Stimulated activated naive CD4-positive, alpha-beta T cell treated with Interleukin-2 at 50 U/mL for 16 hours (primary cell): ENCODE measurements at regions not wholly inside any gene's neighbourhood (a gene's known extent, or its start where the extent isn't known, plus 50 kb on each side); places are given as distances from the start of the nearest gene placed in this dataset.

Experiments used
- DNase-seq: peaks from one replicate; lab custom pipeline; 2025; lab: John Stamatoyannopoulos, UW

DNA sequence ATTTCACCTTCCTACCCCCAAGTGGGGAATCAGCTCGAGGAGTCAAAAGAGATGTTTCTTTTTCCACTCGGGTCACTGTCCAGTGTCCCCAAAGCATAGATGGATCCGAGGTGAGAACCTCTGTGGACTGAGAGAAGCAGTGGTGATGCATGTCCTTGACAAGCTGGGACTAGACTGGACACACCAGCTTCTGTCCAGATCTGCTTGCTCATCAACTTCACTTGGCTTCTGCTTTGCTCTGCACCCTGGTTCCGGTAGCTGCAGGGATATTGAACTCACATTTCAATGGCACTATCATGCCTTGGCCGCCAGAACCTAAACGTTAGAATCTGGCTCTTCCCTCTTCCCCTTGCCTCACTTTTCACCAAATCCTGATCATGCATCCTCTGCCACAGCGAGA lies 50.3 kb upstream of the CXCL12 start:
- DNase-seq = no peak

DNA sequence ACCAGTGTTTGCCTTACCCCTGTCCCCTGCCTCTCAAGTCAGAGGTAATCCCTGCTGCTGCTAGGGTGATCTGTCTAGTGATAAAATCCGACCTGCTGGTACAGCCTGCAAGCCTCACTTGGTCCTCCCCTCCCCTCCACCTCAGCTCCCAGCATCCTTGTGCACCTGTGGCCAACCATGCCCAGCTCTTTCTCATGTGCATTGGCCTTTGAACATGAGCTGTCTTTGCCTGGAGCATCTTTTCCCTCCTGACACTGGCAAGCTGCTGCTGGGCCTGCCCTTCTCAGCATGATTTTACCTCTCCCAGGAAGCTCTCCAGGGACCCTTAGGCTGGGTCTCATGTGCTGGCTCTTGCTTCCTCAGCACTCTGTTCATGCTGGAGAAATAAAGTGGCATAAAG lies 51.3 kb upstream of the CXCL12 start:
- no peak for DNase-seq

DNA sequence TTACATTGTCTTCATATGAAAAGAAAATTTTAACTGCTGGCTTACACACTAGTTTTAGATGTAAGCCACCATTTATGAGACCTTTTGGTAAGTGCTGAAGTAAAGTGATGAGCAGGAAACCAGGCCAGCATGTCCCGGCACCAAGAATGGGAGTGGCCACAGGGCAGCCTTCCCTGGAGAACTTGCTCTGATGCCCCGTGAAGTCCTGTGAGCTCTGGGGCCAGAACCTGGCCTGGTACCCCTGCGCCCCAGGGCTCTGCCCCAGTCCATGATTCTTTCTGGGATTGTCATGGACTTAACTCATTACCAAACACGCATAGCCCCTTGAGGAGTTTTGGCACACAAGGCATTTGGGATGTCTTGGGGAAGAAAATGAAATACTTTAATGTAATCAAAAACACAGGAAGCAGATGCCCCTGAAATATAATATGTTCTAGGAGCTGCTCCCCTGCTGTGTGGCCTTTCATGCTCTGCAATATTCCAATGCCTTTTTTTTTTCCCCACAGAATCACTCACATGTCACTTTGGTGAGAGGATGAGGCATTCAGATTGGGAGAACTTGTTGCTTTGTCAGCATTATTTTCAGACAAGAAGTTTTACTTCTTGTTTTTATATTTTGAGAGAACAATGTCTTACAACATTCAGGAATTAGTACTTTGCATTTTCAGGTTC lies 53.1 kb upstream of the CXCL12 start:
- DNase-seq = no peak

DNA sequence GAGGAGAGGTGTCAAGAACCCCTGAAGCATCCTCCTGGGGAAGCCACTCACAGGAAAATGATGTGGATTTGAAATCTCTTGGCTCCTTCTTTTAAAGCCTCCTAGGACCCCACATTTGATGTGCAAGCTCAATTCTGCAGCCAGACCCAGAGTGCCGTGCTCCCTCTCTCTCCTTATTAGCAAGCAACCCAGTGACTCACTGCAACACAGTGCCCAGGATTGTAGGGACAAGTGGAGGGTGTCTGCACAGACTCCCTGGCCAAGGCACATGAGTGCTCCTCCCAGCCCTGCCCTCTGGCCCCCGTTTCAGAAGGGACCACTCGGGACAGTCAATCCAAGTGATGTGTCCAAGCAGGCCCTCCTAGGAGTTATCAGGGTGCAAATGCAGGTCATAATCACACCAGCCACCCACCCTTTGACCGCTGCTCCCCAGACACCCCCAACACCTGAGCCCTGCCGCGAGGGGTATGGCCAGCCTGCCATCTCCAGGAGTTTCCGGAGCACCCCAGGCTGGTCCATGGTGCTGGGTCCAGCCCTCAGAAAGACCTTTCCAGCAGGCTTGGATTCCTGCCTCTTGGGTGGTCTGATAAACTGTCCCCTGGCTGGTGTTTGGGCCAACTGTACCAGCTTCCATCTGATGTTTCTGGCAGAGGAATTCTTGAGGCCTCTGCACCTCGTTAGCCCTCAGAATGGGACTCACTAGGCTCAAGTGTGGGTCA lies 54.5 kb upstream of the CXCL12 start:
- DNase-seq = no peak

DNA sequence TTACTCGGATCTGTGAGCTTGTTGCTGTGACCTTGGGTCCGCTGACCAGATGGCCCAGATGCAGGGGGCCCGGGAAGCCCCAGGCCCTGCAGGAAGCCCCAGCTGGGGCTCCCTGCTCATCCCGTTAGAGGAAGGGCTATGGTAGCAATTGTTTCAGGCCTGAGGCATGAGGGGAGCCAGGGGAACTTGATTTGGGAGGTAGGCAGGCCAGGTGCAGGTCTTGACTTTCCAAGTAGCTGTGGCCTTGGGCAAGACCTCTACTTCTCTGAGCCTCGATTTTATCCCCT lies 55.0 kb upstream of the CXCL12 start:
- DNase-seq = no peak

DNA sequence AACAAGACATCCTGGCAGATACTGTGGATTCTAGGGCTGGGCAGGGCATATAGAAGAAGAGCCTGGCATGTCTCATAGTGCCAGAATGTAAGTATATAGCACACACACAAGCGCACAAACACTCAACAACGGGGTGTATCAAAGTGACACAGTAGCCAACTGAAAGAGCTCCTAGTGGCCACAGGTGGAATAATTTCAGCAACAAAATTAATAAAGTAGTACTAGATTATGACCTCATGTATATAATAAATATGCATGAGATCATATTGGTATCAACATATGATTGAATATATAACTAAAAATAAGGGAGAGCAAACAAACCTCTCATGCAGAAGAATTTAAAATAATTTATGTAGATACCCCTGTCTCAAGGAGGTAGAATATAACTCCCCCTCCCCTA lies 72.4 kb upstream of the CXCL12 start:
- DNase-seq = no peak

DNA sequence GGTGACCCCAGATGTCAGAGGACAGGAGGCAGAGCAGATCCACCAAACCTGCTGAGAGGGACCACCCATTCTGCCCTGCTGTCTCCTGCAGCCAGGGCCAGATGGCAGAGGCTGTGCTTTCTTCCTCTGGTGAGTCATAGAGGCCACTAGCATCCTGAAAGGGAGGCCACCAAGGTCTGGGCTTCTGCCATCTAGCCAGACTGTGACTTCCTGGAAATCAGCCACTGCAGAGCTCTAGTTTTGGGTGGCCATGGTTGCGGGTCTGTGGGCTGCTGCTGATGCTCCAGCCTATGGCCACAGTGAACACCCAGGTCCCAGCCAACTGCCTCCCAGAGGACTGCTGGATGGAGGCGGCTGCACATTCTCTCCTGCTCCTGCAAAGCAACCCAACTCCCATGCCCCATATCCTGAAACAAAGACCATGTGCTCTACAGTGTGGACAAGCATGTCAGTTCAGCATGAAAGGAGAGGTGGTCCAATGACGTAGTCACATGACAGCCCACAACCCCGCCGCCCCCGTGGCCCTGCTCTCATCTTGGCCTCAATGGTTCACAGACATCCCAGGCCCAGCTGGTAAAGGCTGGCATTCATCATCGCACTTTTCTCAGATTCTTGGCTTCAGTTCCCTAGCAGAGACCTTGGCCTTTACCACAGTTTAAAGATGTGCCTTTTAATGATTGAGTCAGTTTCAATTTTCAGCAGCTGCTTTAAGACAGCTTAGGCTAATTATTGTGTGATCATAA lies 73.9 kb upstream of the CXCL12 start:
- DNase-seq = no peak

DNA sequence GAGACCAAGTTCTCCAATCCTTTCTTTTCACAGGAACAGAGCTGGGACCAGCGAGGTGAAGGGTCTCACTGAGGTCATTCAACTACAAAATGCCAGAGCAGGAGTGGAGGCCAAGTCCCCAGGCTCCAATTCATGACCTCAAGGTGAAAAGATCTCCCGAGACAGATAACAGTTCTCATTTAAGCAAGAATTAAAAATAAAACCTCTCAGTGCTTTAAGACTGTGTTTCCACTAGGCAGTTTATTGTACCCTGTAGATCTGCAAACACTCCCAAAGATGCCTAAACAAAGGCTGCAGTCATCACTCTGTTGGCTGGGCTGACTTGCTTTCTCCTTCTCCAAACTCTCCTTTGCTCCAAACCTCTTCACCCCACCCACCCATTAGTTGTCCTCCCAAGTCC lies 74.8 kb upstream of the CXCL12 start:
- DNase-seq = no peak

DNA sequence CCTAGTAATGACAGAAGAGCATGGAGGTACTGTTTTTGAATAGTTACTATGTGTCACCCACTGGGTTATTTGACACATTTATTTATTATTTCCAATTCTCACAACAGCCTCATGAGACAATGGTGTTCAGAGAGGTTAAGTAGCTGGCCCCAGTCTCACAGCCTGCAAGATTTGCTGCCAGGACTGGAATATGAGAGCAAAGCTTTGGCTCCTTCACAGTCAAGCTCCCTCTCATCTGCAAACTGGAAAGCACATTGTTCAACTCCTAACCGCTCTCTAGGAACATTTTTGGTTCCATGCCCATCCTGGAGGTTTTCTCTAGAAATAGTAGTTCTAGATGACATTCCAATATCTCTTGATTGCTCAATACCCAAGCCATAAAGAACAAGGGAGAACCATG lies 75.5 kb upstream of the CXCL12 start:
- DNase-seq = no peak

DNA sequence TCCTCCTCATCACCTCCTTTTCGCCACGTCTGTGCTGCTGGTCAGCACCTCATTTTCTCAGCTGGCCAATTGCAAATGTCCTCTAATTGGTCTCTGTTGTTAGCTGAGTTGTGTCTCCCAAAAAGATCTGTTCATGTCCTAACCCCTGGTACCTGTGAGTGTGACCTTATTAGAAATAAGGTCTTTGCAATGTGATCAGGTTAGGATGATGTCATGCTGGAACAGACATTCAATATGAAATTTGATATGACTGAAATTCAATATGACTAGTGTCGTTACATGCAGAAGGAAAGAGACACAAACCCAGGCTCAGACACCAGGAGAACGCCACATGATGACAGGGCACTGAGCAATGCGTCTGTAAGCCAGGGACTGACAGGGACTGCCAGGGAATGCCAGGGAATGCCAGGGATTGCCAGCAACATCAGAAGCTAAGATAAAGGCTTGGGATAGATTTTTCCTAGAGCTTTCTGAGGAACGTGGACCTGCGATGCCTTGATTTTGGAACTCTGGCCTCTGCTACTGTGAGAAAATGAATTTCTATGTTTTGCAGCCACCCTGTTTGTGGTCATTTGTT lies 77.5 kb upstream of the CXCL12 start:
- DNase-seq = no peak

DNA sequence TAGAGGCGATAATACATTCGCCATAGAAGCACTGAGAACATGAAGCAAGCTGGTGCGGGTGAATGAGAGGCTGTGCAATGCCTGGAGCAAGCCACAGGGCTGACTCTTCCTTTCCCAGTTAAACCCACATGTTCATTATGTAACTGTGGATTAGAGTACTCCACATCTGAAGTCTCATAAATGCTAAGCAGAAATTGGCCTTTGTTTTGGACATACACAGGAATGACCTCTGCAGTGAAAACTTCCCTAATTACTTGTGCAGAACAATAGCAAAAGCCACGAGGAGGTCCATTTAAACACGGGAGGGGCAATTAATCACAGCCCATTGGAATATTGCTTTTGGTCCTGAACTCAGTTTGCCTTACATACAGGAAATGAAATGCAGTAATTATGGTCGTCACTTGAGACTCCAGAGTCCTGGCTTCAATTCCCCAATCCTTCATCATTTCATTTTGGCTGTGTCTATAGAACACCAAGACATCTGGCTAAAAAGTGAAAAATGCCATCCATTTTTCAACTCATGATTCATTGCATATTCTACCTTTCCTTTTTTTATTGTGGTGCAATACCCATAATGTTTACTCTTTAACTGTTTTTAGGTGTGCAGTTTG lies 78.7 kb upstream of the CXCL12 start:
- DNase-seq = no peak

DNA sequence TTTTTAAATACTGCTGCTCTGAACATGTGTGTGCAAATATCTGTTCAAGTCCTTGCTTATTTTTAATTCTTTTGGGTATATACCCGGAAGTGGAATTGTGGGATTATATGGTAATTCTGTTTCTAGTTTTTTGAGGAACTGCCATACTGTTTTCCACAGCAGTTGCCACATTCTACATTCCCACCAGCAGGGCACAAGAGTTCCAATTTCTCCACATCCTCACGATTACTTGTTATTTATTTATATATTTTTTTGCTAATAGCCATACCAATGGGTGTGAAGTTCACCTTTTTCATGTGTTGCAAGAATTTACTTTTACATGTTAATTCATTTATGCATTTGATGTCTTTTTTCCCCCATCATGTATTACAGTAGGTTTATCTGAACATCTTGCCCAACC lies 79.6 kb upstream of the CXCL12 start:
- DNase-seq = no peak

DNA sequence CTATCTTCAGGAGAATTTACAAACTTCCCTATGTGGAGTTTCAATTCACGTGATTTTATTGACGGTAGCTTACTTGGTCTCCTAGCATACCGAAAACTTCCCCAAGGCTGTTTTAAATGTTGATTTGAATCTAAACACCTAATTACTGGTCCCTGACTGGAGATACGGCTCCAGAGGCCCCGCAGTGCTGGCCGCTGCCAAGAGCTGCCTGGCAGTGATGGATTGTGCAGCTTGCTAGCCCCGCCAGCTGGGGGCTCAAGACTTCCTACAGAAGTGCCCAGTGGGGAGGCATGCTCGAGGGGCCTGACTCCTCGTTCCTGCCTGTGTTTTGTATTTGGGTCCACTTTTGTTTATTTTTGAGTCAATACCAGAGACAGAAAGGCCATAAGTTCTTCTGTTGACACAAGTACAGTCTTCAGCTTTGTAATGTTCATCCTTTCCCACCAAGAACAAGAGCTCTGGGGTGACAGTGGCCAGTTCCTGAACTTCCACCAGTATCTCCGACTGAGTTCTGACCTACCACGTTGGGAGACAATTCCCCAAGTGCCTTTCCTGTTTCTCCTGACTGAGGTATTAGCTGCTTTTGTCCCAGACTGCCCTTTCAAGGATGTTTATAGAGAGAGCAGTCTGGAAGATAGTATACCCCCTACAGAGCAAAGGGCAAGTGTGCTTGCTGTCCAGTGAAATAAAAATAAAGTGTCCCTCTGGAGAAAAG lies 80.7 kb upstream of the CXCL12 start:
- no peak for DNase-seq

DNA sequence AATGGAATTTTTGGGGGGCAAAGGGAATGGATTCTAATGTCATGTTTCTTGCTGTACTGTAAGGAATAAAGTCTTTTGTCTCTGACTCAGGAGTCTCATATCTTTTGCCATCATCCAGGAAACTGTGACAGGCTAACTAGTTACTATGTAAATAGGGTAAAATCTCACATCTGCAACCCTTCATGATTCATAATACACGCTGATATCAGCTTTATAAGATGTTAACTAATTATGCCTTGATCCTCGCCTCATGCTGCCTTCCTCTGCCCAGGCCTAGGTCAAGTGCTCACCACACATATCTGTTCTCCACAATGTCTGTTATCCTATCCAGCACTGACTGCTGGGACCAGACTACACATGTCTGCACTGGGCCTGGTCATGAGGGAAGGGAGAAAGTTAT lies 81.3 kb upstream of the CXCL12 start:
- DNase-seq = no peak

DNA sequence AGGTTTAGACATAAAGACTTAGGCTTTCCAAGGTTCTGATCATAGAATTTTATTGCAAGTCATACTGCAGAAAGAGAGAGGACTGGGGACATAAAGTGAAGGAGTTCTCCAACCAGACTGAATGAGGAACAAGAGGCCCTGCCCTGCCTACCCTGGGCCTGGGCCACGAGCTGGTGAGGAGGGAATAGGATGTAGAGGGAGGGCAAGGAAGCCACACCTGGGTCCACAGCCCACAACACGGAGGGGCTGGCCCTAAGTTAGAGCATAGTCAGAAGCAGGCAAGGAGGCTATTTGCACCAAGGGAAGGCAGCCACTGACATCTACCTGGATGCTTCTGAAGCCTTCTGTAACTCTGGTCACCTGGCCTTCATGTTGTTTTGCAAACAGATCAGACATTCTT lies 82.2 kb upstream of the CXCL12 start:
- DNase-seq = no peak

DNA sequence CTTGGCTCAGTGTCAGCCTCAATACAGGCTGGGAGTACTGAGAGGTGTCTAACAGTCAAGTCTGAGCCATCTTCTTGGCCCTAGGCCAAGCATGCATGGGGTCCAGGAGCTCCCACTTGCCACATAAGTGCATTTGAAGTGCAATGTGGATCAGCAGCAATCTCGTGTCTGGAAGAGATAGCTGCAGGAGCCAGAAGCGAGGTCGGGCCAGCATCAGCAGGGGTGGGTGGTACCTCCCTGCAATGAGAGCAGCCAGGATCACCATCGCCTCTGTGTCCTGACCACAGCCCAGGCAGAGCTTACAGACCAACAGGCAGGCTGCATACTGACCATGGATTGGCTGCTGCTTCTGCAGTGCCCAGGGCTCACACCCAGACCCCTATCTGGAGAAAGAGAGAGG lies 83.0 kb upstream of the CXCL12 start:
- no peak for DNase-seq

DNA sequence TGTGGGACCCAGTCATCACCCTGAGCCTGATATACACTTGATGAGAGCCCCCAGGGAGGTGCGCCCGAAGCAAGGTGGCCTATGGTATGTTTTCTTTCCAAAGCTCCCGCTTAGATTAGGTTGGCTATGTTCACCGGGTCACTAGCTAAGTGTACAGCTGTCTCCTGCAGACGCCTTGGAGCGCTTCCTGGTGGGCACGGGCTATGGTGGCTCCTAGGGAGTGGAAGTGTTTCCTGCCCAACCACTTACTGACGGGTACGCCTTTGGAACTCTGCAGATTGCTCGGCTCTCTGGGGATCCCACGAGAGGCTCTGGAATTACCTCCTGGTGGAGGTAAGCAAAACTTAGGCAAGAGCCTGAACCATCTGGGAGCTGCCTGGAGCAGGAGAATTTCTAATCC lies 83.6 kb upstream of the CXCL12 start:
- DNase-seq = no peak

DNA sequence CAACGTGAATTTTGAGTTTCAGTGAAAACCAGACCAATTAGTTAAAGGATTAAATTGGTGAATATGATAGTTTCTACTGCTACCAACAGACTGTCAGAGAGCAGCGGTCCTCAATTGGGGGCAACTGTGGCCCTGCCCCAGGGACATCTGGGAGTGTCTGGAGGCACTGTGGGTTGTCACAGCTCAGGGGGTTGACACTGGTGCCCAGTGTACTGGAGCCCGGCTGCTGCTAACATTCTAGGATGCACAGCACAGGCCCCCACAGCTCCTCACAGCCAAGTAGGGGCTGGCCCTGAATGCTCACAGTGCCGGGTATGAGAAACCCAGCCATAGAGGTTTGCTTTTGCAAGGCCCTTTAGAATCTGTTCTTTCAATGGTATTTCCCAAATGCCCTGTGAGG lies 84.1 kb upstream of the CXCL12 start:
- DNase-seq = no peak

DNA sequence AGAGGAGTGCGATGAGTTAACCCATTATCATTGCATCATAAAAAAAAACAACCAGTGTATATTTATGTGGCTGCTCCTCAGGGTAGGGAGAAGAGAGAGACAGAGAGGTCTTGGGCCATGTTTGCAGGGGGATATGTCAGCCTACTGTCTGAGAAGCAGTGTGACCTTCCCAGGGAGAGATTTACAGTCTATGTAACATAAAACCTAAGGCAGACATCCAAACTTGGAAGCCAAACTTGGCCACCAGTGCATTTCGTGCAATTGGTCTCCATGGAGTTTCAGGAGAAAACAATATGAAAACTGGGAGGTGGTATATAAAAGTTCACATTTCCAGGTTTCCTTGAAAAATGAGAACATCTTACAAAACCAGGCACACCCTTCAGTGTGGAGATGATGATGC lies 85.9 kb upstream of the CXCL12 start:
- DNase-seq = no peak

DNA sequence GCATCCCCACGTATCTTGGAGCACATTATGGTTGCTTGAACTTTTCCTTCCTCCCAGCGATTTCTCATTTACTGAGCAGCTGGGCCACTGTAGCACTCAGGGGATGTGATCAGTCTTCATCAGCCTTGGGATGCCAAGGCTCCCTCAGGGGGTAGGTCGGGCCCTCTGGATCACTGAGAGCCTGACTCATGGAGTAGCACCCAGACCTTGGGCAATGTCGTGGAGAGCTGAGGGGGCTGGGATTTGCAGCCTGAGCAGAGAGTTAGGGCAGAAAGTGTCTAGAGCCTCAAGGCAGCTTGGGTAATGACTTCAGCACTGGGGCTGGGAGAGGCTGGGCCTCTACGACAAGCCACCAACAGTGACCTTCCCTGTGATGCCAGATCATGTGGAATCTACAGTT lies 86.5 kb upstream of the CXCL12 start:
- no peak for DNase-seq

DNA sequence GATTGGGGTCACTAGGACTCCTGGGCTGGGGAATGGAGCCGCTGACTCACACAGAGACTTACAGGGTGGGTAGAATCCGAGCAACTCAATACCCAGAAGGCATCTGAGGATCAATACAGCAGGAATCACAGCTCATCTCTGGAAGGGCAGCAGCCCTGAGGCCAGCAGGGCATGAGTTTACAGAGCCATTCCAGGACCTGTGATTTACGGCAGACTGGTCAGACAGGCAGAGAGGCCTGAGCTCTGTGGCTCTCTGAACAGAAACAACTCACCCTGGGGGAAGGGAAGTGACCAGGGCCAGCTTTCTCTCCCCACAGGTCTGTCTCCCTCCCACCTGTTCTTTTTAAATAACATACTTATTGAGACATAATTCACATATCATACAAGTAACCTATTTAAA lies 88.2 kb upstream of the CXCL12 start:
- no peak for DNase-seq

DNA sequence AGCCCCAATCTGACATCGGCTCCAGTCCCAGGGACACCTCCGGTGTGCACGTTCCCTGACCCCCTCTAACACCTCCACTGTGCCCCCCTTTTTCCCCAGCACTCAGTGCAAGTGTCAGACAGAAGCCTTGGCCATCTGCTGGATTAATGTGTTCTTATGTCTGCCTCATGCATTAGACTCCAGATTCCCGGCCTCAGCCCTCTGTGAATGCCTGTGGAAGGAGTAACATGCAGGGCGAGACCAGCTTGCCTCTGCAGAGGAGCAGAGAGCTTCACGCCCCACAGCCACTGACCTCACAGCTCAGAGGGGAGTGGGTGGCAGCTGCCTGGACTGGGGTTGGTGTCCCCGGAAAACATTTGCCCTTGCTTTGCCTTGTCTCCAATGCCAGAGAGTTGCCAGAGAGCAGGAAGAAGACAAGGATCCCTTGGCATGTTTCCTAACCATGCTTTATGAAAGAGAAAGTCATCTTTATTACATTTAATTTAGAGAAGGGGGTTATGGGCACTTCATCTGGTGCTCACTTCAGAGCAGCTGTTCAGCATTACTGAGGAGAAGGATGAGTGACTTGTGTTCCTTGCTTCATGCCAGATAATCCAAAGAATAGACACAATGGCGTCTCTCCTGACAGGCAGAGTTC lies 91.6 kb upstream of the CXCL12 start:
- no peak for DNase-seq
